SIG-M5 treated with dmso at 0.1 percent for 504 hours (cell line): ENCODE measurements at regions not wholly inside any gene's neighbourhood (a gene's known extent, or its start where the extent isn't known, plus 50 kb on each side); places are given as distances from the start of the nearest gene placed in this dataset.
"Not testable (repeated sequence)": the region's sequence is repeated elsewhere in the genome, so short reads cannot be mapped to it uniquely, and the experiment has no call there.

Experiments used
- DNase-seq: peaks from one replicate; lab custom pipeline; 2025; ENCODE audit not compliant: unreplicated experiment; lab: John Stamatoyannopoulos, UW

- no peak for DNase-seq
Observed at GRCh38 chr18:56284319-56284718, 354.1 kb downstream of the TXNL1 start.

GRCh38 chr18:56283316-56283715 is 355.1 kb downstream of the TXNL1 start:
- DNase-seq, result no peak

- no peak for DNase-seq
Observed at GRCh38 chr18:56282234-56283104, 355.9 kb downstream of the TXNL1 start.

GRCh38 chr18:56279816-56280215 is 358.6 kb downstream of the TXNL1 start:
- not testable (repeated sequence) for DNase-seq

- DNase-seq, result no peak
Observed at GRCh38 chr18:56278421-56279003, 359.9 kb downstream of the TXNL1 start.

- no peak for DNase-seq
Observed at GRCh38 chr18:56276466-56276865, 361.9 kb downstream of the TXNL1 start.

- no peak for DNase-seq
Observed at GRCh38 chr18:56273541-56274219, 364.7 kb downstream of the TXNL1 start.

GRCh38 chr18:56270671-56271250 is 367.6 kb downstream of the TXNL1 start:
- DNase-seq, result no peak

GRCh38 chr18:56269958-56270357 is 368.4 kb downstream of the TXNL1 start:
- no peak for DNase-seq

GRCh38 chr18:56268952-56269351 is 369.4 kb downstream of the TXNL1 start:
- no peak for DNase-seq

GRCh38 chr18:56267334-56267733 is 371.1 kb downstream of the TXNL1 start:
- DNase-seq, result no peak

- peak; percentile 36 for DNase-seq
Observed at GRCh38 chr18:56258178-56258577, 380.2 kb downstream of the TXNL1 start.

- peak; percentile 42 for DNase-seq
Observed at GRCh38 chr18:56257205-56257604, 381.2 kb downstream of the TXNL1 start.

GRCh38 chr18:56256659-56257058 is 381.7 kb downstream of the TXNL1 start:
- DNase-seq, result no peak

GRCh38 chr18:56255381-56255780 is 383.0 kb downstream of the TXNL1 start:
- DNase-seq, result no peak

GRCh38 chr18:56252456-56252855 is 385.9 kb downstream of the TXNL1 start:
- DNase-seq, result no peak

GRCh38 chr18:56248610-56249235 is 389.7 kb downstream of the TXNL1 start:
- no peak for DNase-seq

GRCh38 chr18:56246916-56247315 is 391.5 kb downstream of the TXNL1 start:
- DNase-seq, result no peak

- no peak for DNase-seq
Observed at GRCh38 chr18:56245866-56246580, 392.4 kb downstream of the TXNL1 start.

- DNase-seq, result no peak
Observed at GRCh38 chr18:56240405-56240804, 398.0 kb downstream of the TXNL1 start.
